ENCODE measurements at regions not wholly inside any gene's neighbourhood (a gene's known extent, or its start where the extent isn't known, plus 50 kb on each side); places are given as distances from the start of the nearest gene placed in this dataset.

DNA sequence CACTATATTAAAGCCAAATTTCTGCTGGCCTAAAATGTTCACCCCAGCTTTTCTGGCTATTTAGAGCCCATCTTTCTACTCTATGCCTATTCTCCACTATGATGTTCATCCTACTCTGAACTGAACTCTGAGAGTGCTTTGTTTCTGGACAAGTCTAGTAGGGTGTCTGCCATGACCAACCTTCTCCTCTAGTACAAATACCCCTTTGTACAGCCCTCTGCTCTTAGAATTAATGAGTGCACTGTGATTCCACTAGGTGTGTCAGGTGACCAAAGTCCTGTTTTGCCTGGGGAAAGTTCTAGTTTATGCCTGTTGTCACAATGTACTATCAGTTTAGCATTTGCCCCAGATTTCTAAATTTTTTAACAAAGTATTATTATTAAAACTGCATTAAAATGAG lies 388.1 kb upstream of the MAD2L1 start:
- Histone ChIP-seq H2AFZ (ENCODE audit: low read length) (no peak overlapping the region), H3K9ac (ENCODE audit: extremely low read depth, insufficient read length, low read length) (no peak overlapping the region), H2BK12ac (ENCODE audit: insufficient read length, low read depth, low read length) (no peak overlapping the region), H2BK120ac (ENCODE audit: low read depth, low read length, poor library complexity, severe bottlenecking) (no peak overlapping the region), H3K79me2 (ENCODE audit: insufficient read depth, low read length) (no peaks in the 10 kb centered on the region), H4K20me1 (ENCODE audit: control insufficient read depth, insufficient read depth, insufficient read length) (no peaks in the 10 kb centered on the region), H3K9me3 (ENCODE audit: control insufficient read depth, low read depth, low read length) (no peaks in the 10 kb centered on the region), H2BK15ac (ENCODE audit: low read depth, low read length) (no peak overlapping the region), H3K23ac (ENCODE audit: insufficient read length, low read depth, low read length) (no peak overlapping the region), H2AK5ac (ENCODE audit: insufficient read length, low read length) (no peak overlapping the region), H3K27ac (ENCODE audit: insufficient read length, low read depth, low read length) (no peak overlapping the region), H4K91ac (ENCODE audit: insufficient read length, low read depth, low read length) (no peak overlapping the region), H3K23me2 (ENCODE audit: insufficient read length, low read depth, low read length, poor library complexity, severe bottlenecking) (no peaks in the 10 kb centered on the region), H3K4me1 (ENCODE audit: insufficient read depth, low read length) (no peaks in the 10 kb centered on the region), H3K27me3 (ENCODE audit: insufficient read depth, low read length) (no peaks in the 10 kb centered on the region), H4K8ac (replicated peaks; ENCODE audit: insufficient read length, low read depth, low read length) (no peak overlapping the region), H3K79me1 (ENCODE audit: insufficient read depth, low read depth, low read length, poor library complexity, severe bottlenecking) (no peaks in the 10 kb centered on the region), H2BK20ac (ENCODE audit: low read depth, low read length, poor library complexity, severe bottlenecking) (peak overlapping the region; percentile 75), H2BK5ac (ENCODE audit: insufficient read length, low read length) (no peak overlapping the region), H3K4ac (ENCODE audit: low read depth, low read length) (no peak overlapping the region), H3K18ac (ENCODE audit: insufficient read length, low read depth, low read length) (no peak overlapping the region), H4K5ac (ENCODE audit: insufficient read length, low read depth, low read length) (no peak overlapping the region), H3K56ac (ENCODE audit: insufficient read length, low read depth, low read length) (no peak overlapping the region), H3K4me2 (ENCODE audit: insufficient read depth, insufficient read length, low read length) (no peak overlapping the region), H3K14ac (ENCODE audit: insufficient read depth, low read length) (no peak overlapping the region), H3T11ph (ENCODE audit: low read length) (no peak overlapping the region)
- no peaks in the 10 kb centered on the region for H3K4me1 Mint-ChIP-seq
- H3K9me3 Mint-ChIP-seq, result no peaks in the 10 kb centered on the region
- H3K27me3 Mint-ChIP-seq (ENCODE audit: low read depth), result no peaks in the 10 kb centered on the region
- TF ChIP-seq, protein P1, sequence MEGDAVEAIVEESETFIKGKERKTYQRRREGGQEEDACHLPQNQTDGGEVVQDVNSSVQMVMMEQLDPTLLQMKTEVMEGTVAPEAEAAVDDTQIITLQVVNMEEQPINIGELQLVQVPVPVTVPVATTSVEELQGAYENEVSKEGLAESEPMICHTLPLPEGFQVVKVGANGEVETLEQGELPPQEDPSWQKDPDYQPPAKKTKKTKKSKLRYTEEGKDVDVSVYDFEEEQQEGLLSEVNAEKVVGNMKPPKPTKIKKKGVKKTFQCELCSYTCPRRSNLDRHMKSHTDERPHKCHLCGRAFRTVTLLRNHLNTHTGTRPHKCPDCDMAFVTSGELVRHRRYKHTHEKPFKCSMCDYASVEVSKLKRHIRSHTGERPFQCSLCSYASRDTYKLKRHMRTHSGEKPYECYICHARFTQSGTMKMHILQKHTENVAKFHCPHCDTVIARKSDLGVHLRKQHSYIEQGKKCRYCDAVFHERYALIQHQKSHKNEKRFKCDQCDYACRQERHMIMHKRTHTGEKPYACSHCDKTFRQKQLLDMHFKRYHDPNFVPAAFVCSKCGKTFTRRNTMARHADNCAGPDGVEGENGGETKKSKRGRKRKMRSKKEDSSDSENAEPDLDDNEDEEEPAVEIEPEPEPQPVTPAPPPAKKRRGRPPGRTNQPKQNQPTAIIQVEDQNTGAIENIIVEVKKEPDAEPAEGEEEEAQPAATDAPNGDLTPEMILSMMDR (conservative IDR thresholded peaks at IDR 0.05), result no peak
- no peak for DNase-seq
- H3K36me3 Mint-ChIP-seq (ENCODE audit: insufficient read depth in 1 of 3, low read depth in 3 of 3), result no peaks in the 10 kb centered on the region
- H3K27ac Mint-ChIP-seq, result no peak overlapping the region
- no peak overlapping the region for H3K4me3 Mint-ChIP-seq

Data from H9 (cell line).